Activated naive CD8-positive, alpha-beta T cell treated with anti-CD3 and anti-CD28 coated beads, Interleukin-2, amount 50 U/mL, for 24 hours (primary cell): ENCODE measurements at regions not wholly inside any gene's neighbourhood (a gene's known extent, or its start where the extent isn't known, plus 50 kb on each side); places are given as distances from the start of the nearest gene placed in this dataset.
"Not testable (repeated sequence)": the region's sequence is repeated elsewhere in the genome, so short reads cannot be mapped to it uniquely, and the experiment has no call there.

Source experiments
- ATAC-seq: fragments of 150-1000 bp; cut with Tn5 transposase; one replicate; pipeline ENCODE4 v1.10.0; 2021
- DNase-seq: peaks from one replicate; pipeline ENCODE4 v3.0.0; 2021
- H3K27ac Mint-ChIP-seq: one replicate; pipeline ENCODE4 v1.8.0; 2021; ENCODE audit warnings: mild to moderate bottlenecking, mixed read lengths
- H3K27me3 Mint-ChIP-seq: one replicate; pipeline ENCODE4 v1.8.0; 2021; ENCODE audit warnings: mixed read lengths
- H3K36me3 Mint-ChIP-seq: one replicate; pipeline ENCODE4 v1.8.0; 2021; ENCODE audit warnings: low read depth, mixed read lengths
- H3K4me1 Mint-ChIP-seq: one replicate; pipeline ENCODE4 v1.8.0; 2021; ENCODE audit warnings: mixed read lengths
- H3K4me3 Mint-ChIP-seq: one replicate; pipeline ENCODE4 v1.8.0; 2021; ENCODE audit warnings: mild to moderate bottlenecking, moderate library complexity, mixed read lengths
- H3K9me3 Mint-ChIP-seq: one replicate; pipeline ENCODE4 v1.8.0; 2021; ENCODE audit warnings: mixed read lengths

GRCh38 chr6:119686644-119687043, 337.1 kb upstream of the MAN1A1 start:
- no peak for DNase-seq
- Mint-ChIP-seq H3K4me1 (no peaks in the 10 kb centered on the region), H3K27ac (no peak overlapping the region), H3K36me3 (no peaks in the 10 kb centered on the region), H3K27me3 (no peaks in the 10 kb centered on the region), H3K9me3 (no peaks in the 10 kb centered on the region), H3K4me3 (no peak overlapping the region)
- ATAC-seq = no peak

GRCh38 chr6:119686240-119686639, 336.7 kb upstream of the MAN1A1 start:
- no peak overlapping the region for H3K4me3 Mint-ChIP-seq
- H3K27me3 Mint-ChIP-seq = no peaks in the 10 kb centered on the region
- H3K9me3 Mint-ChIP-seq = no peaks in the 10 kb centered on the region
- no peak for DNase-seq
- H3K36me3 Mint-ChIP-seq = no peaks in the 10 kb centered on the region
- ATAC-seq = no peak
- H3K4me1 Mint-ChIP-seq = no peaks in the 10 kb centered on the region
- no peak overlapping the region for H3K27ac Mint-ChIP-seq

GRCh38 chr6:119683671-119684070, 334.1 kb upstream of the MAN1A1 start:
- no peaks in the 10 kb centered on the region for H3K27me3 Mint-ChIP-seq
- no peak for ATAC-seq
- H3K27ac Mint-ChIP-seq = no peak overlapping the region

GRCh38 chr6:119683031-119683430, 333.5 kb upstream of the MAN1A1 start:
- H3K27ac Mint-ChIP-seq = no peak overlapping the region
- no peak for DNase-seq
- no peaks in the 10 kb centered on the region for H3K4me1 Mint-ChIP-seq
- ATAC-seq = no peak
- H3K9me3 Mint-ChIP-seq = no peaks in the 10 kb centered on the region
- no peaks in the 10 kb centered on the region for H3K27me3 Mint-ChIP-seq
- H3K4me3 Mint-ChIP-seq = no peak overlapping the region
- no peaks in the 10 kb centered on the region for H3K36me3 Mint-ChIP-seq

More at GRCh38 chr6:119683671-119684070, 334.1 kb upstream of the MAN1A1 start:
- H3K36me3 Mint-ChIP-seq = no peaks in the 10 kb centered on the region
- H3K4me1 Mint-ChIP-seq = no peaks in the 10 kb centered on the region
- no peak for DNase-seq
- no peaks in the 10 kb centered on the region for H3K9me3 Mint-ChIP-seq
- no peak overlapping the region for H3K4me3 Mint-ChIP-seq

- Mint-ChIP-seq H3K27me3 (no peaks in the 10 kb centered on the region), H3K4me1 (no peaks in the 10 kb centered on the region), H3K36me3 (no peaks in the 10 kb centered on the region), H3K9me3 (no peaks in the 10 kb centered on the region), H3K4me3 (no peak overlapping the region), H3K27ac (no peak overlapping the region)
- ATAC-seq = no peak
- DNase-seq = no peak
These were observed 329.4 kb upstream of the MAN1A1 start for GRCh38 chr6:119678961-119679360.

GRCh38 chr6:119677384-119677783, 327.8 kb upstream of the MAN1A1 start:
- DNase-seq = no peak
- Mint-ChIP-seq H3K27ac (no peak overlapping the region), H3K27me3 (no peaks in the 10 kb centered on the region), H3K36me3 (no peaks in the 10 kb centered on the region), H3K9me3 (no peaks in the 10 kb centered on the region), H3K4me1 (no peaks in the 10 kb centered on the region), H3K4me3 (no peak overlapping the region)
- ATAC-seq = no peak

DNA sequence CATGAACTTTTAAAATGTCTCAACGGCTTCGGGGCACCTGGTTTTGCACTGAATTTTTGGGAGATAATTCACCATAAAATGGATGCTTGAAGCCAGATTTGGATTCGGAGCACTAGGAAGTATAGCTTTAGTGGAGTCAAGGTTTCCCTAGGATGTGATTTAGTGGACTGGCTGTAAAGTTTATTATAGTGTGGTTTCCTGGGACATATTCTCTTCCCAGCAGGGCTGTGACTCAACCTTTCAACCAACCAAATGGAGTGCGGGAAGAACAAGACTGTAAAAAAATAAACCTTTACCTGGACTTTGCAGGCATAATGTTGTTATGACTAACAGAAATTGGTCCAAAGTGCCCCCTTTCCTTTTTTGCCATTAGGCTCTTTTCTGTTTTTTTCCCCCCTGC, 327.4 kb upstream of the MAN1A1 start:
- DNase-seq (no peak), ATAC-seq (no peak)
- Mint-ChIP-seq H3K9me3 (no peaks in the 10 kb centered on the region), H3K36me3 (no peaks in the 10 kb centered on the region), H3K27me3 (no peaks in the 10 kb centered on the region), H3K4me1 (no peaks in the 10 kb centered on the region), H3K27ac (no peak overlapping the region), H3K4me3 (no peak overlapping the region)

GRCh38 chr6:119676230-119676629, 326.7 kb upstream of the MAN1A1 start:
- Mint-ChIP-seq H3K9me3 (no peaks in the 10 kb centered on the region), H3K27me3 (no peaks in the 10 kb centered on the region), H3K4me1 (no peaks in the 10 kb centered on the region), H3K36me3 (no peaks in the 10 kb centered on the region), H3K27ac (no peak overlapping the region), H3K4me3 (no peak overlapping the region)
- no peak for DNase-seq
- no peak for ATAC-seq

GRCh38 chr6:119673741-119674140, 324.2 kb upstream of the MAN1A1 start:
- ATAC-seq = no peak
- no peak overlapping the region for H3K4me3 Mint-ChIP-seq
- H3K27me3 Mint-ChIP-seq = peaks cover 2% of the 10 kb centered on the region
- no peaks in the 10 kb centered on the region for H3K9me3 Mint-ChIP-seq
- no peak for DNase-seq
- H3K4me1 Mint-ChIP-seq = peaks cover 6% of the 10 kb centered on the region
- no peaks in the 10 kb centered on the region for H3K36me3 Mint-ChIP-seq
- no peak overlapping the region for H3K27ac Mint-ChIP-seq

DNA sequence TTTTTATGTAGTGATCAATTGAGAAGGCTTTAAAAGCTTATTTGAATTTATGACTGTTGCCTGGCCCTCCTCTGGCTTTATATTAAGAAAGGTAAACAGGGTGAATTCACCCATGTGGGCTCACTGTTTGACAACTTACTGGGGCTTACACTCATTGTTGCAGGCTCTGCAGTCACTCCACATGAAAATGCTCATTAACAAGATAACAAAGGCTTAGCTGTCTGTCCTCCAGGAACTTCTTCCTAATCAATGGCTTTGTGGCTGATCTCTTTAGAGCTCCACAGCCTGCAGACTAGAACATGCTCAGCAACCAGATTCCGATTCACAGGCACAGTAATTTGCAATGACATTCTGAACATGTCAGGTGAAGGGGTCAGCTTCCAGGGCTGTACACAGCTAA, 323.2 kb upstream of the MAN1A1 start:
- DNase-seq = no peak
- Mint-ChIP-seq H3K36me3 (no peaks in the 10 kb centered on the region), H3K27me3 (peaks cover 2% of the 10 kb centered on the region), H3K27ac (no peak overlapping the region), H3K4me3 (no peak overlapping the region), H3K9me3 (no peaks in the 10 kb centered on the region), H3K4me1 (peaks cover 9% of the 10 kb centered on the region)
- ATAC-seq = no peak

DNA sequence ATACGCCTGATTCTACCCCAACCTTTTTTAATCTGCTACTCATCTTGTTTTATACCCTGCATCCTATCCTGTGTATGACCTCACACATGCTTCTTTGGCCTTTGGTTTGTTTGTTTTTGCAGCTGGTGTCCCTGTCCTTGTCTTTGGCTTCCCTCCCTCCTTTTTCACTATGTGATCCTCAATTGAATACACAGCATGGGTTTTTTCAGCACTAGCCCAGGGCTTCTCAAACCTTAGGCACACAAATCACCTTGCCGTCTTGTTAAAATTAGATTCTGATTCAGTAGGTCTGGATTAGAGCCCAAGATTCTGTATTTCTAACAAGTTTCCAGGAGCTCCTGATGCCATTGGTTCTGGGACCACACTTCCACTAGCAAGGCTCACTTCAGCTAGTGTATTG, 321.5 kb upstream of the MAN1A1 start:
- Mint-ChIP-seq H3K4me1 (peaks cover 9% of the 10 kb centered on the region), H3K27ac (no peak overlapping the region), H3K27me3 (peaks cover 2% of the 10 kb centered on the region)

DNA sequence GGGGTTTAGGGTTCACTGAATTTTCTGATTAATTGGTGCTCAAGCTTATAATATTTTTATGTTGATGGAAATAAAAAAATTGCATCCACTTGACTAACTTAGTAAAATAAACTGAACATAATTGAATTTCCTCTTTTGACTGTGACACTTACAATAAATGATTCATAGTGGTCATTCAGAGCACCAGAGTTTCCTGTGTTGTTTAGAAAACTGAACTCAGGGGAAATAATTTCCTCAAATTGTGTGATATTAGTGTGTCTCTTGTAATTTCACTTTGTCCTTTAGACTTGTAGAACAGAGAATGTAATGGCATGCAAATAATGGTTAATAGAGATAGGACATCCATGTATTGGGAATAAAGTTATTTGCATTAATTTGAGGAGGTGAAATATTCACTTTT, 319.7 kb upstream of the MAN1A1 start:
- Mint-ChIP-seq H3K4me3 (no peak overlapping the region), H3K27me3 (peaks cover 2% of the 10 kb centered on the region), H3K4me1 (peaks cover 9% of the 10 kb centered on the region), H3K9me3 (no peaks in the 10 kb centered on the region), H3K36me3 (no peaks in the 10 kb centered on the region), H3K27ac (no peak overlapping the region)
- DNase-seq (no peak), ATAC-seq (no peak)

More for the DNA sequence above, 321.5 kb upstream of the MAN1A1 start:
- H3K36me3 Mint-ChIP-seq = no peaks in the 10 kb centered on the region
- no peak overlapping the region for H3K4me3 Mint-ChIP-seq
- H3K9me3 Mint-ChIP-seq = no peaks in the 10 kb centered on the region
- DNase-seq = no peak
- ATAC-seq = no peak

- DNase-seq, H3K9me3 Mint-ChIP-seq, H3K4me3 Mint-ChIP-seq, H3K27ac Mint-ChIP-seq, H3K4me1 Mint-ChIP-seq, ATAC-seq, H3K36me3 Mint-ChIP-seq, H3K27me3 Mint-ChIP-seq: not testable (repeated sequence)
These were observed 315.9 kb upstream of the MAN1A1 start for GRCh38 chr6:119665432-119665831.

- DNase-seq (no peak), ATAC-seq (no peak)
- H3K36me3 Mint-ChIP-seq = no peaks in the 10 kb centered on the region
- no peak overlapping the region for H3K4me3 Mint-ChIP-seq
- H3K9me3 Mint-ChIP-seq = no peaks in the 10 kb centered on the region
- no peak overlapping the region for H3K27ac Mint-ChIP-seq
- no peaks in the 10 kb centered on the region for H3K27me3 Mint-ChIP-seq
- no peaks in the 10 kb centered on the region for H3K4me1 Mint-ChIP-seq
These were observed 312.1 kb upstream of the MAN1A1 start for GRCh38 chr6:119661628-119662027.

- Mint-ChIP-seq H3K4me3 (no peak overlapping the region), H3K27ac (no peak overlapping the region), H3K36me3 (no peaks in the 10 kb centered on the region), H3K9me3 (no peaks in the 10 kb centered on the region), H3K27me3 (no peaks in the 10 kb centered on the region), H3K4me1 (no peaks in the 10 kb centered on the region)
- DNase-seq (no peak), ATAC-seq (no peak)
These were observed 311.5 kb upstream of the MAN1A1 start for GRCh38 chr6:119661078-119661477.

- no peaks in the 10 kb centered on the region for H3K36me3 Mint-ChIP-seq
- no peak overlapping the region for H3K4me3 Mint-ChIP-seq
- DNase-seq (no peak), ATAC-seq (no peak)
- H3K27me3 Mint-ChIP-seq = no peaks in the 10 kb centered on the region
- no peaks in the 10 kb centered on the region for H3K4me1 Mint-ChIP-seq
- no peak overlapping the region for H3K27ac Mint-ChIP-seq
- no peaks in the 10 kb centered on the region for H3K9me3 Mint-ChIP-seq
These were observed 309.4 kb upstream of the MAN1A1 start for GRCh38 chr6:119658917-119659316.
